PC-3 (cell line): ENCODE measurements at regions not wholly inside any gene's neighbourhood (a gene's known extent, or its start where the extent isn't known, plus 50 kb on each side); places are given as distances from the start of the nearest gene placed in this dataset.

Experiments
- EZH2 ChIP-seq: fragments of 300-600 bp; sonication (generic); IDR thresholded peaks from one replicate; pipeline ENCODE4 v1.6.1; 2017; ENCODE audit warnings: antibody characterized with exemption, mild to moderate bottlenecking, low read length; ENCODE audit not compliant: unreplicated experiment
- TF ChIP-seq, protein P1 (sequence below): fragments of 300-600 bp; sonication (generic); conservative IDR thresholded peaks from 2 replicates; pipeline ENCODE4 v1.5.1; 2017; ENCODE audit warnings: antibody characterized with exemption, low read depth, mild to moderate bottlenecking, low read length

DNA sequence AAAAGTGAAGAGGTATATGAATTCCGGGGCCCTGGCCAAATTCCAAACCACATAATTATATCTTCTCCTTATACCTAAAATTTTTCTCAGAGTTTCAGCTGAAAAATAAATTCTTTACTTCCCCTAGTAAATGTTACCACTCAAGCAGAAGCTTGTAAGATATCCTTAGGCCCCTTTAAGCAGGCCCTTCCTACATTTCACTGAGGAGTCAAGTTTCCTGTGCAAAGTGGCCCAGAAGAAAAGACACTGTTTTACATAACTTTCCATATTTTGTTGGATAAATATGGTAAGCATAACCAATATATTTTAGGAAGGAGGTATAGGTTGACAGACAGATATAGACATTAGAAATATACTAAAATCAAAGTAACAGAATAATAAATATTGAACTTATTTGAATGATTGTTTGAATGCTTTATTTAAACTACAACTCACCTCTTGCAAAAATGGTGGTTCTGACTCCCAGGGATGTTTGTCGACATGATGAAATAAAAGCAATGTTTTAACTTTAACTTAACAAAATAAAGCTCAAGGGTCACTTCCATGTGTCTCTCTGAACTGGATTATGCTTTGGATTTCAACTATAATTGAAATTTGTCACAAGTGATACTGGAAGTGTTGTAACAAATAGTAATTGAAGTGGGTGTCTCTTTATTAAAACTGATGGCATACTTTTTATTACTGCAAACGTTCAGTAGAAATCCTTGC, 141.2 kb downstream of the SPRY2 start:
- TF ChIP-seq, protein P1, sequence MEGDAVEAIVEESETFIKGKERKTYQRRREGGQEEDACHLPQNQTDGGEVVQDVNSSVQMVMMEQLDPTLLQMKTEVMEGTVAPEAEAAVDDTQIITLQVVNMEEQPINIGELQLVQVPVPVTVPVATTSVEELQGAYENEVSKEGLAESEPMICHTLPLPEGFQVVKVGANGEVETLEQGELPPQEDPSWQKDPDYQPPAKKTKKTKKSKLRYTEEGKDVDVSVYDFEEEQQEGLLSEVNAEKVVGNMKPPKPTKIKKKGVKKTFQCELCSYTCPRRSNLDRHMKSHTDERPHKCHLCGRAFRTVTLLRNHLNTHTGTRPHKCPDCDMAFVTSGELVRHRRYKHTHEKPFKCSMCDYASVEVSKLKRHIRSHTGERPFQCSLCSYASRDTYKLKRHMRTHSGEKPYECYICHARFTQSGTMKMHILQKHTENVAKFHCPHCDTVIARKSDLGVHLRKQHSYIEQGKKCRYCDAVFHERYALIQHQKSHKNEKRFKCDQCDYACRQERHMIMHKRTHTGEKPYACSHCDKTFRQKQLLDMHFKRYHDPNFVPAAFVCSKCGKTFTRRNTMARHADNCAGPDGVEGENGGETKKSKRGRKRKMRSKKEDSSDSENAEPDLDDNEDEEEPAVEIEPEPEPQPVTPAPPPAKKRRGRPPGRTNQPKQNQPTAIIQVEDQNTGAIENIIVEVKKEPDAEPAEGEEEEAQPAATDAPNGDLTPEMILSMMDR, result no peak
- no peak for TF ChIP-seq EZH2
